ENCODE measurements at regions not wholly inside any gene's neighbourhood (a gene's known extent, or its start where the extent isn't known, plus 50 kb on each side); places are given as distances from the start of the nearest gene placed in this dataset.
A peak's percentile ranks its signal among the peaks of the same experiment; 100 is the strongest.
"Not testable (repeated sequence)": the region's sequence is repeated elsewhere in the genome, so short reads cannot be mapped to it uniquely, and the experiment has no call there.

DNA sequence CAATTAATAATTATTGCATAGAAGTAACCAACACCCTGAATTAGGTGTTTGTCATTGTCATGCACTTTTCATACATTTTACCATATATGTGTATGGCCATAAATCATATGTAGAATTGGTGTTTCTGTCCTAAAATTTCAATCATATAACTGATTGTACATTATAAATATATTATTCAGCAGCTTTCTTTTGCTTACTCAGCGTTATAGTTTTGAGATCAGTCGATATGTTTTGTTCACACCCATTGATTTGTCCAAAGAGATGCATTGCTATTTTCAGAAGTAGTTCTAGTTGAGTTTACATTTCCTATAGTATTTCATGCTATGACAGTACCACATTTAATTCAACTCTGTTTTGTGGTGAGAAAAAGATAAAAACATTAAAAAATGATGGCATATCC lies 50.5 kb upstream of the PARP4 start:
- CTCF ChIA-PET, result no interaction called here
- H3K36me3 Mint-ChIP-seq (ENCODE audit: low read depth), result no peaks in the 10 kb centered on the region
- no peak for DNase-seq
- H3K27me3 Mint-ChIP-seq, result peaks cover 18% of the 10 kb centered on the region
- TF ChIP-seq, protein P1, sequence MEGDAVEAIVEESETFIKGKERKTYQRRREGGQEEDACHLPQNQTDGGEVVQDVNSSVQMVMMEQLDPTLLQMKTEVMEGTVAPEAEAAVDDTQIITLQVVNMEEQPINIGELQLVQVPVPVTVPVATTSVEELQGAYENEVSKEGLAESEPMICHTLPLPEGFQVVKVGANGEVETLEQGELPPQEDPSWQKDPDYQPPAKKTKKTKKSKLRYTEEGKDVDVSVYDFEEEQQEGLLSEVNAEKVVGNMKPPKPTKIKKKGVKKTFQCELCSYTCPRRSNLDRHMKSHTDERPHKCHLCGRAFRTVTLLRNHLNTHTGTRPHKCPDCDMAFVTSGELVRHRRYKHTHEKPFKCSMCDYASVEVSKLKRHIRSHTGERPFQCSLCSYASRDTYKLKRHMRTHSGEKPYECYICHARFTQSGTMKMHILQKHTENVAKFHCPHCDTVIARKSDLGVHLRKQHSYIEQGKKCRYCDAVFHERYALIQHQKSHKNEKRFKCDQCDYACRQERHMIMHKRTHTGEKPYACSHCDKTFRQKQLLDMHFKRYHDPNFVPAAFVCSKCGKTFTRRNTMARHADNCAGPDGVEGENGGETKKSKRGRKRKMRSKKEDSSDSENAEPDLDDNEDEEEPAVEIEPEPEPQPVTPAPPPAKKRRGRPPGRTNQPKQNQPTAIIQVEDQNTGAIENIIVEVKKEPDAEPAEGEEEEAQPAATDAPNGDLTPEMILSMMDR (IDR thresholded peaks at IDR 0.05), result no peak
- no peak for ATAC-seq (ENCODE audit: low read depth)
- intact Hi-C loops (cut with micrococcal nuclease), result no loop called here
- POLR2A ChIA-PET, result no interaction called here
- no peak overlapping the region for H3K4me3 Mint-ChIP-seq
- no peak overlapping the region for H3K27ac Mint-ChIP-seq
- peaks cover 16% of the 10 kb centered on the region for H3K4me1 Mint-ChIP-seq
- H3K9me3 Mint-ChIP-seq, result no peaks in the 10 kb centered on the region

DNA sequence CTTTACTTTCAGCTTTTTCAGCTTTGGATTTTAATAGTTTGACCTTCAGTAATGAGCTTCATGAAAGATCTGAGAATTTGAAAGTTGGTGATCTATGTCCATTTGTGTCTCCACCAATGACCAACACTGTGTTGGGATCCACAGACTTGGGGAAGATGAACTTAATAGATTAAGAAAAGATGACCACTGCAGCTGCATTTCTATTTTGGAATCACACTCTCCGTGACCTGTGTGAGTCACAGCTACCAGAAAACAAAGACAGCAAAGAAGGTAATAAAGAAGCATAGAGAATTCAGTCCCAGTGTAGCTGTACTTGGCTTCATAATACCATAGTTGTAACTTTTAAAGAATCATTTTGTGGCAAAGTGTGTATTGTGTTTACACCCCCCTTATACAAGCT lies 51.4 kb upstream of the PARP4 start:
- CTCF ChIA-PET; H3K4me3 Mint-ChIP-seq; H3K36me3 Mint-ChIP-seq (ENCODE audit: low read depth); DNase-seq; ATAC-seq (ENCODE audit: low read depth); H3K27ac Mint-ChIP-seq; intact Hi-C loops (cut with micrococcal nuclease); H3K9me3 Mint-ChIP-seq; POLR2A ChIA-PET: not testable (repeated sequence)
- H3K4me1 Mint-ChIP-seq, result peaks cover 16% of the 10 kb centered on the region
- H3K27me3 Mint-ChIP-seq, result peaks cover 16% of the 10 kb centered on the region

GRCh38 chr13:24564881-24565280 lies 52.3 kb upstream of the PARP4 start:
- intact Hi-C loops (cut with micrococcal nuclease), result no loop called here

GRCh38 chr13:24567593-24567992 lies 55.0 kb upstream of the PARP4 start:
- H3K27ac Mint-ChIP-seq; POLR2A ChIA-PET; H3K36me3 Mint-ChIP-seq (ENCODE audit: low read depth); ATAC-seq (ENCODE audit: low read depth); H3K9me3 Mint-ChIP-seq; intact Hi-C loops (cut with micrococcal nuclease); CTCF ChIA-PET; H3K4me3 Mint-ChIP-seq; H3K27me3 Mint-ChIP-seq; DNase-seq: not testable (repeated sequence)
- H3K4me1 Mint-ChIP-seq, result peaks cover 16% of the 10 kb centered on the region

More at GRCh38 chr13:24564881-24565280, 52.3 kb upstream of the PARP4 start:
- CTCF ChIA-PET, result no interaction called here
- DNase-seq (no peak), ATAC-seq (ENCODE audit: low read depth) (peak; percentile 61)
- Mint-ChIP-seq H3K4me1 (peaks cover 16% of the 10 kb centered on the region), H3K9me3 (no peaks in the 10 kb centered on the region), H3K27ac (no peak overlapping the region), H3K4me3 (peak overlapping the region; percentile 16), H3K27me3 (peaks cover 7% of the 10 kb centered on the region), H3K36me3 (ENCODE audit: low read depth) (no peaks in the 10 kb centered on the region)
- TF ChIP-seq, protein P1 (IDR thresholded peaks at IDR 0.05), result no peak
- POLR2A ChIA-PET, result no interaction called here

DNA sequence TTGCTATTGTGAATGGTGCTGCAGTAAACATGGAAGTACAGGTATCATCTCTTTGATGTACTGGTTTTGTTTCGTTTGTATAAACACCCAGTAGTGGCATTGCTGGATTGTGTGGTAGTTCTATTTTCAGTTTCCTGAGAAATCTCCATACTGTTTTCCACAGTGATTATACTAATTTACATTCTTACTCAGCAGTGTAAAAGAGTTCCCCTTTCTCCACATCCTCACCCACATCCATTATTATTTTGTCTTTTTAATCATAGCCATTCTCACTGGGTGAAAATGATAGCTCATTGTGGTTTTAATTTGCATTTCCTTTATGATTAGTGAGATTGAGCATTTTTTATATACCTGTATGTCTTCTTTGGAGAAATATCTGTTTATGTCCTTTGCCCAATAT lies 62.3 kb upstream of the PARP4 start:
- TF ChIP-seq, protein P1 (IDR thresholded peaks at IDR 0.05), result no peak
- Mint-ChIP-seq H3K27ac (no peak overlapping the region), H3K9me3 (peaks cover 11% of the 10 kb centered on the region), H3K4me1 (no peaks in the 10 kb centered on the region), H3K27me3 (peaks cover 13% of the 10 kb centered on the region), H3K4me3 (no peak overlapping the region), H3K36me3 (ENCODE audit: low read depth) (peaks cover 5% of the 10 kb centered on the region)
- ATAC-seq (ENCODE audit: low read depth) (no peak), DNase-seq (no peak)
- ChIA-PET POLR2A (no interaction called here), CTCF (no interaction called here)
- intact Hi-C loops (cut with micrococcal nuclease), result no loop called here

- H3K4me1 Mint-ChIP-seq; ATAC-seq (ENCODE audit: low read depth); POLR2A ChIA-PET; H3K27ac Mint-ChIP-seq; H3K36me3 Mint-ChIP-seq (ENCODE audit: low read depth); DNase-seq; H3K4me3 Mint-ChIP-seq; intact Hi-C loops (cut with micrococcal nuclease): not testable (repeated sequence)
- CTCF ChIA-PET, result interaction anchor here (1.0 to 1.9 kb wide), 3 partner anchors 25 to 388 kb away, joined by 3 to 8 read pairs (median 3); no protein-coding TSS in a partner anchor
- H3K27me3 Mint-ChIP-seq, result peaks cover 16% of the 10 kb centered on the region
- H3K9me3 Mint-ChIP-seq, result peaks cover 11% of the 10 kb centered on the region
Observed at GRCh38 chr13:24580315-24580714, 67.7 kb upstream of the PARP4 start.

- intact Hi-C loops (cut with micrococcal nuclease), result loop anchor here (1.0 kb wide), 1 partner anchor 90 kb away; no protein-coding TSS in a partner anchor
- H3K9me3 Mint-ChIP-seq; CTCF ChIA-PET; POLR2A ChIA-PET; H3K27ac Mint-ChIP-seq; H3K4me3 Mint-ChIP-seq; H3K4me1 Mint-ChIP-seq; H3K36me3 Mint-ChIP-seq (ENCODE audit: low read depth); ATAC-seq (ENCODE audit: low read depth); DNase-seq: not testable (repeated sequence)
- H3K27me3 Mint-ChIP-seq, result peaks cover 16% of the 10 kb centered on the region
Observed at GRCh38 chr13:24581578-24581977, 69.0 kb upstream of the PARP4 start.

DNA sequence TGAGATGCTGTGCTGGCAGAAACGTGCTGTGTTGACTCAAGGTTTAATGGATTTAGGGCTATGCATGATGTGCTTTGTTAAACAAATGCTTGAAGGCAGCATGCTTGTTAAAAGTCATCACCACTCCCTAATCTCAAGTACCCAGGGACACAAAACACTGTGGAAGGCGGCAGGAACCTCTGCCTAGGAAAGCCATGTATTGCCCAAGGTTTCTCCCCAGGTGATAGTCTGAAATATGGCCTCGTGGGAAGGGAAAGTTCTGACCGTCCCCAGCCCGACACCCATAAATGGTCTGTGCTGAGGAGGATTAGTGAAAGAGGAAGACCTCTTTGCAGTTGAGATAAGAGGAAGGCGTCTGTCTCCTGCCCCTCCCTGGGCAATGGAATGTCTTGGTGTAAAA lies 79.1 kb upstream of the PARP4 start:
- H3K4me1 Mint-ChIP-seq; CTCF ChIA-PET; H3K27ac Mint-ChIP-seq; POLR2A ChIA-PET; H3K4me3 Mint-ChIP-seq; H3K9me3 Mint-ChIP-seq; DNase-seq; H3K36me3 Mint-ChIP-seq (ENCODE audit: low read depth); intact Hi-C loops (cut with micrococcal nuclease); ATAC-seq (ENCODE audit: low read depth); H3K27me3 Mint-ChIP-seq: not testable (repeated sequence)

- H3K36me3 Mint-ChIP-seq (ENCODE audit: low read depth); H3K27ac Mint-ChIP-seq; ATAC-seq (ENCODE audit: low read depth); POLR2A ChIA-PET; CTCF ChIA-PET; H3K27me3 Mint-ChIP-seq; DNase-seq; intact Hi-C loops (cut with micrococcal nuclease); H3K4me3 Mint-ChIP-seq; H3K9me3 Mint-ChIP-seq: not testable (repeated sequence)
- peaks cover 32% of the 10 kb centered on the region for H3K4me1 Mint-ChIP-seq
Observed at GRCh38 chr13:24597906-24598670, 82.1 kb upstream of the ATP12A start.

All from activated B cell treated with CpG ODN at 0.5 μM for 24 hours (primary cell).